ENCODE measurements at regions not wholly inside any gene's neighbourhood (a gene's known extent, or its start where the extent isn't known, plus 50 kb on each side); places are given as distances from the start of the nearest gene placed in this dataset.

GRCh38 chr2:75337016-75337415, 137.7 kb upstream of the TACR1 start:
- CTCF ChIA-PET: interaction anchor here (0.7 kb wide), 1 partner anchor 12 kb away, joined by 3 read pairs; no protein-coding TSS in a partner anchor
- no peaks in the 10 kb centered on the region for H3K27me3 Mint-ChIP-seq
- no peak overlapping the region for H3K27ac ChIP-seq (ENCODE audit: low read depth, low read length)
- POLR2A ChIA-PET: no interaction called here
- peaks cover 0 to 27% (median 5%) of the 10 kb centered on the region in 5 donors for H3K36me3 Mint-ChIP-seq
- DNase-seq (no peak), ATAC-seq (no peak)
- H3K27ac Mint-ChIP-seq: no peak overlapping the region
- peaks cover 0 to 2% (median 0%) of the 10 kb centered on the region in 7 donors for H3K4me1 Mint-ChIP-seq
- no peaks in the 10 kb centered on the region for H3K27me3 ChIP-seq (ENCODE audit: control insufficient read depth in 2 of 2, insufficient read depth in 2 of 2, low read length in 2 of 2)
- H3K4me3 ChIP-seq (ENCODE audit: low read length): no peak overlapping the region
- peaks cover 0 to 6% (median 0%) of the 10 kb centered on the region in 11 donors for H3K9me3 Mint-ChIP-seq
- intact Hi-C loops (cut with micrococcal nuclease): no loop called here
- no peak overlapping the region for H3K4me3 Mint-ChIP-seq
- H3K4me1 ChIP-seq (ENCODE audit: control insufficient read depth in 2 of 2, insufficient read depth in 2 of 2, low read length in 2 of 2): no peaks in the 10 kb centered on the region
- H3K36me3 ChIP-seq (ENCODE audit: control insufficient read depth in 2 of 3, insufficient read depth in 3 of 3, low read length in 3 of 3): no peaks in the 10 kb centered on the region
- no peaks in the 10 kb centered on the region for H3K9me3 ChIP-seq (ENCODE audit: control insufficient read depth in 2 of 3, low read length in 3 of 3)

GRCh38 chr2:75336451-75336850, 137.1 kb upstream of the TACR1 start:
- Histone ChIP-seq H3K4me3 (ENCODE audit: low read length) (no peak overlapping the region), H3K9me3 (ENCODE audit: control insufficient read depth in 2 of 3, low read length in 3 of 3) (no peaks in the 10 kb centered on the region), H3K4me1 (ENCODE audit: control insufficient read depth in 2 of 2, insufficient read depth in 2 of 2, low read length in 2 of 2) (no peaks in the 10 kb centered on the region), H3K27ac (ENCODE audit: low read depth, low read length) (no peak overlapping the region), H3K36me3 (ENCODE audit: control insufficient read depth in 2 of 3, insufficient read depth in 3 of 3, low read length in 3 of 3) (no peaks in the 10 kb centered on the region), H3K27me3 (ENCODE audit: control insufficient read depth in 2 of 2, insufficient read depth in 2 of 2, low read length in 2 of 2) (no peaks in the 10 kb centered on the region)
- Mint-ChIP-seq H3K27ac (no peak overlapping the region), H3K4me1 (peaks cover 0 to 2% (median 0%) of the 10 kb centered on the region in 7 donors), H3K36me3 (peaks cover 0 to 27% (median 5%) of the 10 kb centered on the region in 5 donors), H3K4me3 (no peak overlapping the region), H3K9me3 (peaks cover 0 to 6% (median 0%) of the 10 kb centered on the region in 11 donors), H3K27me3 (no peaks in the 10 kb centered on the region)
- ATAC-seq: no peak
- POLR2A ChIA-PET: no interaction called here
- DNase-seq: no peak
- intact Hi-C loops (cut with micrococcal nuclease): no loop called here
- CTCF ChIA-PET: interaction anchor here (0.7 kb wide), 1 partner anchor 13 kb away, joined by 3 read pairs; no protein-coding TSS in a partner anchor

- no peak overlapping the region for H3K4me3 Mint-ChIP-seq
- no peak overlapping the region for H3K27ac ChIP-seq (ENCODE audit: low read depth, low read length)
- H3K27me3 Mint-ChIP-seq: no peaks in the 10 kb centered on the region
- intact Hi-C loops (cut with micrococcal nuclease): no loop called here
- H3K36me3 ChIP-seq (ENCODE audit: control insufficient read depth in 2 of 3, insufficient read depth in 3 of 3, low read length in 3 of 3): no peaks in the 10 kb centered on the region
- H3K27me3 ChIP-seq (ENCODE audit: control insufficient read depth in 2 of 2, insufficient read depth in 2 of 2, low read length in 2 of 2): no peaks in the 10 kb centered on the region
- H3K9me3 Mint-ChIP-seq: peaks cover 0 to 6% (median 1%) of the 10 kb centered on the region in 11 donors
- ChIA-PET CTCF (interaction anchor here (1.1 kb wide), 1 partner anchor 10 kb away, joined by 3 read pairs; no protein-coding TSS in a partner anchor), POLR2A (no interaction called here)
- H3K36me3 Mint-ChIP-seq: peaks cover 0 to 32% (median 6%) of the 10 kb centered on the region in 5 donors
- H3K4me3 ChIP-seq (ENCODE audit: low read length): no peak overlapping the region
- H3K9me3 ChIP-seq (ENCODE audit: control insufficient read depth in 2 of 3, low read length in 3 of 3): no peaks in the 10 kb centered on the region
- H3K4me1 ChIP-seq (ENCODE audit: control insufficient read depth in 2 of 2, insufficient read depth in 2 of 2, low read length in 2 of 2): no peaks in the 10 kb centered on the region
- H3K4me1 Mint-ChIP-seq: peaks cover 0 to 2% (median 0%) of the 10 kb centered on the region in 7 donors
- DNase-seq (no peak), ATAC-seq (no peak)
- no peak overlapping the region for H3K27ac Mint-ChIP-seq
Measured at GRCh38 chr2:75334076-75334475, 134.8 kb upstream of the TACR1 start.

GRCh38 chr2:75333646-75334045, 134.3 kb upstream of the TACR1 start:
- intact Hi-C loops (cut with micrococcal nuclease): no loop called here
- Mint-ChIP-seq H3K36me3 (peaks cover 0 to 32% (median 9%) of the 10 kb centered on the region in 5 donors), H3K27ac (no peak overlapping the region), H3K4me1 (no peaks in the 10 kb centered on the region), H3K4me3 (no peak overlapping the region), H3K9me3 (peaks cover 0 to 7% (median 3%) of the 10 kb centered on the region in 11 donors), H3K27me3 (no peaks in the 10 kb centered on the region)
- Histone ChIP-seq H3K4me1 (ENCODE audit: control insufficient read depth in 2 of 2, insufficient read depth in 2 of 2, low read length in 2 of 2) (no peaks in the 10 kb centered on the region), H3K36me3 (ENCODE audit: control insufficient read depth in 2 of 3, insufficient read depth in 3 of 3, low read length in 3 of 3) (no peaks in the 10 kb centered on the region), H3K27me3 (ENCODE audit: control insufficient read depth in 2 of 2, insufficient read depth in 2 of 2, low read length in 2 of 2) (no peaks in the 10 kb centered on the region), H3K27ac (ENCODE audit: low read depth, low read length) (no peak overlapping the region), H3K4me3 (ENCODE audit: low read length) (no peak overlapping the region), H3K9me3 (ENCODE audit: control insufficient read depth in 2 of 3, low read length in 3 of 3) (no peaks in the 10 kb centered on the region)
- ATAC-seq (no peak), DNase-seq (no peak)
- POLR2A ChIA-PET: no interaction called here
- CTCF ChIA-PET: interaction anchor here (1.1 kb wide), 1 partner anchor 10 kb away, joined by 3 read pairs; no protein-coding TSS in a partner anchor

- POLR2A ChIA-PET: no interaction called here
- ATAC-seq (no peak), DNase-seq (no peak)
- H3K4me3 Mint-ChIP-seq: no peak overlapping the region
- H3K4me1 ChIP-seq (ENCODE audit: control insufficient read depth in 2 of 2, insufficient read depth in 2 of 2, low read length in 2 of 2): no peaks in the 10 kb centered on the region
- peaks cover 0 to 25% (median 5%) of the 10 kb centered on the region in 7 donors for H3K4me1 Mint-ChIP-seq
- CTCF ChIA-PET: no interaction called here
- no peak overlapping the region for H3K27ac Mint-ChIP-seq
- no peaks in the 10 kb centered on the region for H3K9me3 ChIP-seq (ENCODE audit: control insufficient read depth in 2 of 3, low read length in 3 of 3)
- H3K9me3 Mint-ChIP-seq: peaks cover 0 to 7% (median 3%) of the 10 kb centered on the region in 11 donors
- H3K27ac ChIP-seq (ENCODE audit: low read depth, low read length): no peak overlapping the region
- intact Hi-C loops (cut with micrococcal nuclease): no loop called here
- no peaks in the 10 kb centered on the region for H3K36me3 ChIP-seq (ENCODE audit: control insufficient read depth in 2 of 3, insufficient read depth in 3 of 3, low read length in 3 of 3)
- H3K27me3 Mint-ChIP-seq: peaks cover 0 to 3% (median 0%) of the 10 kb centered on the region in 5 donors
- H3K27me3 ChIP-seq (ENCODE audit: control insufficient read depth in 2 of 2, insufficient read depth in 2 of 2, low read length in 2 of 2): no peaks in the 10 kb centered on the region
- H3K36me3 Mint-ChIP-seq: peaks cover 0 to 32% (median 9%) of the 10 kb centered on the region in 5 donors
- no peak overlapping the region for H3K4me3 ChIP-seq (ENCODE audit: low read length)
Measured at GRCh38 chr2:75328156-75328555, 128.8 kb upstream of the TACR1 start.

GRCh38 chr2:75327334-75327733, 128.0 kb upstream of the TACR1 start:
- ChIA-PET CTCF (no interaction called here), POLR2A (no interaction called here)
- Histone ChIP-seq H3K9me3 (ENCODE audit: control insufficient read depth in 2 of 3, low read length in 3 of 3) (no peaks in the 10 kb centered on the region), H3K4me1 (ENCODE audit: control insufficient read depth in 2 of 2, insufficient read depth in 2 of 2, low read length in 2 of 2) (no peaks in the 10 kb centered on the region), H3K27ac (ENCODE audit: low read depth, low read length) (no peak overlapping the region), H3K36me3 (ENCODE audit: control insufficient read depth in 2 of 3, insufficient read depth in 3 of 3, low read length in 3 of 3) (no peaks in the 10 kb centered on the region), H3K27me3 (ENCODE audit: control insufficient read depth in 2 of 2, insufficient read depth in 2 of 2, low read length in 2 of 2) (no peaks in the 10 kb centered on the region), H3K4me3 (ENCODE audit: low read length) (no peak overlapping the region)
- intact Hi-C loops (cut with micrococcal nuclease): no loop called here
- ATAC-seq (no peak), DNase-seq (no peak)
- Mint-ChIP-seq H3K27me3 (peaks cover 0 to 3% (median 0%) of the 10 kb centered on the region in 5 donors), H3K4me3 (no peak overlapping the region), H3K4me1 (peaks cover 0 to 25% (median 5%) of the 10 kb centered on the region in 7 donors), H3K36me3 (peaks cover 0 to 26% (median 9%) of the 10 kb centered on the region in 5 donors), H3K9me3 (peaks cover 0 to 7% (median 3%) of the 10 kb centered on the region in 11 donors), H3K27ac (no peak overlapping the region)

- no peaks in the 10 kb centered on the region for H3K36me3 ChIP-seq (ENCODE audit: control insufficient read depth in 2 of 3, insufficient read depth in 3 of 3, low read length in 3 of 3)
- Mint-ChIP-seq H3K27me3 (peaks cover 0 to 3% (median 0%) of the 10 kb centered on the region in 5 donors), H3K4me3 (no peak overlapping the region), H3K4me1 (peaks cover 0 to 25% (median 5%) of the 10 kb centered on the region in 7 donors), H3K36me3 (peaks cover 0 to 24% (median 9%) of the 10 kb centered on the region in 5 donors), H3K9me3 (peaks cover 0 to 7% (median 3%) of the 10 kb centered on the region in 11 donors), H3K27ac (no peak overlapping the region)
- intact Hi-C loops (cut with micrococcal nuclease): no loop called here
- CTCF ChIA-PET: no interaction called here
- ATAC-seq (no peak), DNase-seq (no peak)
- no peaks in the 10 kb centered on the region for H3K4me1 ChIP-seq (ENCODE audit: control insufficient read depth in 2 of 2, insufficient read depth in 2 of 2, low read length in 2 of 2)
- H3K27me3 ChIP-seq (ENCODE audit: control insufficient read depth in 2 of 2, insufficient read depth in 2 of 2, low read length in 2 of 2): no peaks in the 10 kb centered on the region
- H3K27ac ChIP-seq (ENCODE audit: low read depth, low read length): no peak overlapping the region
- H3K9me3 ChIP-seq (ENCODE audit: control insufficient read depth in 2 of 3, low read length in 3 of 3): no peaks in the 10 kb centered on the region
- POLR2A ChIA-PET: no interaction called here
- H3K4me3 ChIP-seq (ENCODE audit: low read length): no peak overlapping the region
Measured at GRCh38 chr2:75326645-75327044, 127.3 kb upstream of the TACR1 start.

All from naive thymus-derived CD4-positive, alpha-beta T cell (primary cell).